H1 (cell line): ENCODE measurements at regions not wholly inside any gene's neighbourhood (a gene's known extent, or its start where the extent isn't known, plus 50 kb on each side); places are given as distances from the start of the nearest gene placed in this dataset.

Experiments
- CBX5 ChIP-seq: fragments of 300-800, 300-1000 bp; sonication (generic); IDR thresholded peaks from 2 replicates; pipeline ENCODE4 v1.7.1; 2016; ENCODE audit warnings: antibody characterized with exemption, low read length, low read depth
- CHD1 ChIP-seq: IDR thresholded peaks from 2 replicates; pipeline ENCODE4 v1.6.1; 2012; ENCODE audit warnings: low read depth, low read length, improper control_type of control experiment
- EGR1 ChIP-seq: IDR thresholded peaks from 2 replicates; pipeline ENCODE4 v1.6.1; 2011; ENCODE audit warnings: low read depth, low read length, borderline replicate concordance
- SIRT6 ChIP-seq: IDR thresholded peaks from one replicate; pipeline ENCODE4 v1.7.1; 2012; ENCODE audit warnings: low read length, inconsistent platforms
- SUZ12 ChIP-seq: fragments of 200-600 bp; sonication (generic); IDR thresholded peaks from 2 replicates; pipeline ENCODE4 v1.6.1; 2012; ENCODE audit warnings: mild to moderate bottlenecking, inconsistent platforms, low read length, moderate library complexity, mixed read lengths

DNA sequence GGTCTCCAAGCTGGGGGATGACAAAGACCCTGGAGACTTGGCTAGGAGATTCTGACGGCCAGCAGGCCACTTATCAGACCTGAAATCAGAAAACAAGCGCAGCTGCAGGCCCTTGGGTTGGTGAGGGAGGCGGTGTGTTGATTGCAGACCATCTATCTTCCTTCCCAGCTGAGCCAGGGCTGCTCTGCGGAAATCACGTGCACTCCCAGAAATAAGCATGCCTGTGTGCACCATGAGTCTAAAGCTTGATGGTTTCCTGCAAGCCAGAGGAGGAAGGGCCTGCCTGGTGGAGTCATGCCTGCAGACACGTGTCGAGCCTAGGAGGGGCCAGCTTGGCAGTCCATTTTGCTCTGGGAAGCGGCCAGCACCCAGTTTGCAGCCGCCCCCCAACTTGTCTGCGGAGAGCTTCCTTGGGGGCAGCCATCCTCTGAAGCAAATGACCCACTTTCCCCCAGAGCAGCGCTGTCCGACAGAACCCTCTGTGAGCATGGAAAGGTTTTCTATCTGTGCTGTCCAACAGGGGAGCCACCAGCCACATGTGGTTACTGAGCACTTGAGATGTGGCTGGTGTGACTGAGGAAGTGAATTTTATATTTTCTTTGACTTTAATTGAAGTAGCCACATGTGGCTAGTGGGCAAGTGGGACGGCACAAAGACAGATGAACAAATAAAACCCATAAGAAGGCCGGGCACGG, 175.7 kb upstream of the BCOR start (continued):
- TF ChIP-seq CBX5, result no peak
- no peak for TF ChIP-seq SIRT6
- no peak for TF ChIP-seq SUZ12
- no peak for TF ChIP-seq CHD1
- TF ChIP-seq EGR1, result no peak
